ENCODE measurements at regions not wholly inside any gene's neighbourhood (a gene's known extent, or its start where the extent isn't known, plus 50 kb on each side); places are given as distances from the start of the nearest gene placed in this dataset.

GRCh38 chr3:18282507-18282906 lies 142.6 kb downstream of the SATB1 start:
- Mint-ChIP-seq H3K4me1 (ENCODE audit: low read depth) (no peaks in the 10 kb centered on the region), H3K4me3 (ENCODE audit: unreplicated experiment) (no peak overlapping the region), H3K36me3 (ENCODE audit: low read depth) (no peaks in the 10 kb centered on the region), H3K9me3 (ENCODE audit: low read depth) (peaks cover 11% of the 10 kb centered on the region), H3K27me3 (ENCODE audit: low read depth) (no peaks in the 10 kb centered on the region), H3K27ac (ENCODE audit: unreplicated experiment) (no peak overlapping the region)
- TF ChIP-seq CTCF (IDR thresholded peaks at IDR 0.05), result no peak
- DNase-seq (ENCODE audit: low spot score), result no peak

GRCh38 chr3:18279226-18279737 lies 145.9 kb downstream of the SATB1 start:
- DNase-seq (ENCODE audit: low spot score), result no peak
- Mint-ChIP-seq H3K27ac (ENCODE audit: unreplicated experiment) (no peak overlapping the region), H3K36me3 (ENCODE audit: low read depth) (no peaks in the 10 kb centered on the region), H3K4me1 (ENCODE audit: low read depth) (no peaks in the 10 kb centered on the region), H3K4me3 (ENCODE audit: unreplicated experiment) (no peak overlapping the region), H3K27me3 (ENCODE audit: low read depth) (no peaks in the 10 kb centered on the region), H3K9me3 (ENCODE audit: low read depth) (peaks cover 11% of the 10 kb centered on the region)
- no peak for TF ChIP-seq CTCF (IDR thresholded peaks at IDR 0.05)

- Mint-ChIP-seq H3K9me3 (ENCODE audit: low read depth) (peaks cover 12% of the 10 kb centered on the region), H3K36me3 (ENCODE audit: low read depth) (no peaks in the 10 kb centered on the region), H3K27ac (ENCODE audit: unreplicated experiment) (no peak overlapping the region), H3K4me3 (ENCODE audit: unreplicated experiment) (no peak overlapping the region), H3K4me1 (ENCODE audit: low read depth) (no peaks in the 10 kb centered on the region), H3K27me3 (ENCODE audit: low read depth) (no peaks in the 10 kb centered on the region)
- no peak for DNase-seq (ENCODE audit: low spot score)
- no peak for TF ChIP-seq CTCF (IDR thresholded peaks at IDR 0.05)
Observed at GRCh38 chr3:18264853-18265252, 160.3 kb downstream of the SATB1 start.

- Mint-ChIP-seq H3K4me3 (ENCODE audit: unreplicated experiment) (no peak overlapping the region), H3K36me3 (ENCODE audit: low read depth) (no peaks in the 10 kb centered on the region), H3K9me3 (ENCODE audit: low read depth) (peaks cover 13% of the 10 kb centered on the region), H3K4me1 (ENCODE audit: low read depth) (no peaks in the 10 kb centered on the region), H3K27me3 (ENCODE audit: low read depth) (no peaks in the 10 kb centered on the region), H3K27ac (ENCODE audit: unreplicated experiment) (no peak overlapping the region)
- no peak for TF ChIP-seq CTCF (IDR thresholded peaks at IDR 0.05)
- no peak for DNase-seq (ENCODE audit: low spot score)
Observed at GRCh38 chr3:18264361-18264760, 160.8 kb downstream of the SATB1 start.

GRCh38 chr3:18258492-18258891 lies 166.6 kb downstream of the SATB1 start:
- Mint-ChIP-seq H3K9me3 (ENCODE audit: low read depth) (peaks cover 13% of the 10 kb centered on the region), H3K4me3 (ENCODE audit: unreplicated experiment) (no peak overlapping the region), H3K4me1 (ENCODE audit: low read depth) (no peaks in the 10 kb centered on the region), H3K36me3 (ENCODE audit: low read depth) (no peaks in the 10 kb centered on the region), H3K27me3 (ENCODE audit: low read depth) (no peaks in the 10 kb centered on the region), H3K27ac (ENCODE audit: unreplicated experiment) (no peak overlapping the region)
- DNase-seq (ENCODE audit: low spot score), result no peak
- TF ChIP-seq CTCF (IDR thresholded peaks at IDR 0.05), result no peak

Measured in chondrocyte (in vitro differentiated cells).